Nephron (organoid): ENCODE measurements at regions not wholly inside any gene's neighbourhood (a gene's known extent, or its start where the extent isn't known, plus 50 kb on each side); places are given as distances from the start of the nearest gene placed in this dataset.

Experiments used
- H3K27ac Mint-ChIP-seq, 3 experiments: 2 replicates each; pipeline ENCODE4 v1.8.0; 2020; ENCODE audit warnings: mixed read lengths in 3 of 3, mild to moderate bottlenecking in 2 of 3, moderate library complexity in 1 of 3
- H3K27me3 Mint-ChIP-seq: 2 replicates; pipeline ENCODE4 v1.8.0; 2021; ENCODE audit warnings: low read depth, mild to moderate bottlenecking, moderate library complexity, mixed read lengths
- H3K36me3 Mint-ChIP-seq: 2 replicates; pipeline ENCODE4 v1.8.0; 2020; ENCODE audit warnings: low read depth, mixed read lengths
- H3K4me1 Mint-ChIP-seq: 2 replicates; pipeline ENCODE4 v1.8.0; 2020; ENCODE audit warnings: mixed read lengths
- H3K4me3 Mint-ChIP-seq, 3 experiments: 2 replicates each; pipeline ENCODE4 v1.8.0; 2020; ENCODE audit warnings: mild to moderate bottlenecking in 3 of 3, mixed read lengths in 3 of 3, moderate library complexity in 2 of 3
- H3K9me3 Mint-ChIP-seq: 2 replicates; pipeline ENCODE4 v1.8.0; 2020; ENCODE audit warnings: mixed read lengths
- TF ChIP-seq, protein P1 (sequence below), 3 experiments: fragments of 200-600 bp; sonication (generic); IDR thresholded peaks; one replicate each; pipeline ENCODE4 v1.5.0; 2021; ENCODE audit warnings: antibody characterized with exemption in 3 of 3; ENCODE audit not compliant: unreplicated experiment in 3 of 3

- Mint-ChIP-seq H3K4me3 (no peak overlapping the region), H3K9me3 (no peaks in the 10 kb centered on the region), H3K36me3 (no peaks in the 10 kb centered on the region), H3K27me3 (peaks cover 7% of the 10 kb centered on the region), H3K27ac (no peak overlapping the region), H3K4me1 (peaks cover 12% of the 10 kb centered on the region)
- TF ChIP-seq, protein P1, sequence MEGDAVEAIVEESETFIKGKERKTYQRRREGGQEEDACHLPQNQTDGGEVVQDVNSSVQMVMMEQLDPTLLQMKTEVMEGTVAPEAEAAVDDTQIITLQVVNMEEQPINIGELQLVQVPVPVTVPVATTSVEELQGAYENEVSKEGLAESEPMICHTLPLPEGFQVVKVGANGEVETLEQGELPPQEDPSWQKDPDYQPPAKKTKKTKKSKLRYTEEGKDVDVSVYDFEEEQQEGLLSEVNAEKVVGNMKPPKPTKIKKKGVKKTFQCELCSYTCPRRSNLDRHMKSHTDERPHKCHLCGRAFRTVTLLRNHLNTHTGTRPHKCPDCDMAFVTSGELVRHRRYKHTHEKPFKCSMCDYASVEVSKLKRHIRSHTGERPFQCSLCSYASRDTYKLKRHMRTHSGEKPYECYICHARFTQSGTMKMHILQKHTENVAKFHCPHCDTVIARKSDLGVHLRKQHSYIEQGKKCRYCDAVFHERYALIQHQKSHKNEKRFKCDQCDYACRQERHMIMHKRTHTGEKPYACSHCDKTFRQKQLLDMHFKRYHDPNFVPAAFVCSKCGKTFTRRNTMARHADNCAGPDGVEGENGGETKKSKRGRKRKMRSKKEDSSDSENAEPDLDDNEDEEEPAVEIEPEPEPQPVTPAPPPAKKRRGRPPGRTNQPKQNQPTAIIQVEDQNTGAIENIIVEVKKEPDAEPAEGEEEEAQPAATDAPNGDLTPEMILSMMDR (IDR thresholded peaks at IDR 0.05; ENCODE audit: unreplicated experiment in 3 of 3): no peak
These were observed 194.2 kb downstream of the GRB14 start for GRCh38 chr2:164427111-164427510.

DNA sequence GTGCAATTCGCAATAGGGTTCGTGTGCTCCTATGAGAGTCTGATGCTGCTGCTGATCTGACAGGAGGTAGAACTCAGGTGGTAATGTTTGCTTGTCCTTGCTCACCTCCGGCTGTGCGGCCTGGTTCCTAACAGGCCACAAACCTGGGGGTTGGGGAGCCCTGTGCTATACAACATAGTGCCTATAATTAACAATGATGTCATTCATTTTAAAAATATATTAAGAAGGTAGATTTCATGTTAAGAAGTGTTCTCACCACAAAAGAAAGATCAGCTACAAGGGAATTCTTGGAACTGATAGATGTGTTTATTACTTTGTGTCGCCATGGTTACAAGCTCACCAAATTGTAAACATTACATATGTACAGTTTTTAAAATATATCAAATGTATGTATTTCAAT, 200.5 kb downstream of the GRB14 start:
- H3K27ac Mint-ChIP-seq: no peak overlapping the region
- H3K9me3 Mint-ChIP-seq: no peaks in the 10 kb centered on the region
- H3K4me1 Mint-ChIP-seq: no peaks in the 10 kb centered on the region
- no peak overlapping the region for H3K4me3 Mint-ChIP-seq
- TF ChIP-seq, protein P1 (IDR thresholded peaks at IDR 0.05; ENCODE audit: unreplicated experiment in 3 of 3): no peak
- H3K36me3 Mint-ChIP-seq: no peaks in the 10 kb centered on the region
- no peaks in the 10 kb centered on the region for H3K27me3 Mint-ChIP-seq

GRCh38 chr2:164412831-164413230, 208.5 kb downstream of the GRB14 start:
- no peaks in the 10 kb centered on the region for H3K27me3 Mint-ChIP-seq
- H3K4me3 Mint-ChIP-seq: no peak overlapping the region
- H3K36me3 Mint-ChIP-seq: no peaks in the 10 kb centered on the region
- H3K9me3 Mint-ChIP-seq: no peaks in the 10 kb centered on the region
- TF ChIP-seq, protein P1 (IDR thresholded peaks at IDR 0.05; ENCODE audit: unreplicated experiment in 3 of 3): no peak
- no peaks in the 10 kb centered on the region for H3K4me1 Mint-ChIP-seq
- H3K27ac Mint-ChIP-seq: no peak overlapping the region

- no peaks in the 10 kb centered on the region for H3K9me3 Mint-ChIP-seq
- no peak overlapping the region for H3K27ac Mint-ChIP-seq
- TF ChIP-seq, protein P1 (IDR thresholded peaks at IDR 0.05; ENCODE audit: unreplicated experiment in 3 of 3): no peak
- no peaks in the 10 kb centered on the region for H3K36me3 Mint-ChIP-seq
- no peaks in the 10 kb centered on the region for H3K4me1 Mint-ChIP-seq
- H3K27me3 Mint-ChIP-seq: no peaks in the 10 kb centered on the region
- H3K4me3 Mint-ChIP-seq: no peak overlapping the region
These were observed 231.9 kb downstream of the GRB14 start for GRCh38 chr2:164389411-164389810.

GRCh38 chr2:164388511-164388910, 232.8 kb downstream of the GRB14 start:
- H3K4me3 Mint-ChIP-seq: no peak overlapping the region
- H3K27me3 Mint-ChIP-seq: no peaks in the 10 kb centered on the region
- no peak overlapping the region for H3K27ac Mint-ChIP-seq
- no peaks in the 10 kb centered on the region for H3K9me3 Mint-ChIP-seq
- TF ChIP-seq, protein P1 (IDR thresholded peaks at IDR 0.05; ENCODE audit: unreplicated experiment in 3 of 3): no peak
- no peaks in the 10 kb centered on the region for H3K4me1 Mint-ChIP-seq
- H3K36me3 Mint-ChIP-seq: no peaks in the 10 kb centered on the region

DNA sequence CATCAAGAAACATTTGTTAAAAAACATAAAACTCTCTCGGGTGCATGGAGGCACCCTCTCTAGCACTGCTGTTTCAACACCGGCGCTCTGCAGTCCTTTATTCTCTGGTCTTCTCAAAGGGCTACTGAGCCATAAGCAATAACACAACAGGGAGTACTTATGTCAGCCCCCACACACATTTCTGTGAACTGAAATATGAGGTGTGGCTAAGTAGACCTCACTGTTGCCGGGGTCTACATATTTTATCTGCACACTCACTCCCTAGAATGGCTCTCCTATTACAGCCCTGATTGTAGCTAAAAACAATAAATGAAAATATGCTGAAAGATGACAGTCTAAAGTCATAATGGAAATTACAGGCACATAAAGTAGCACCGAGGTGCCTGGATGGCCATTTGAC, 235.1 kb downstream of the GRB14 start:
- H3K4me1 Mint-ChIP-seq: no peaks in the 10 kb centered on the region

More for the DNA sequence above, 235.1 kb downstream of the GRB14 start:
- no peaks in the 10 kb centered on the region for H3K9me3 Mint-ChIP-seq
- no peak overlapping the region for H3K4me3 Mint-ChIP-seq
- H3K27me3 Mint-ChIP-seq: no peaks in the 10 kb centered on the region
- H3K27ac Mint-ChIP-seq: no peak overlapping the region
- TF ChIP-seq, protein P1 (IDR thresholded peaks at IDR 0.05; ENCODE audit: unreplicated experiment in 3 of 3): no peak
- H3K36me3 Mint-ChIP-seq: no peaks in the 10 kb centered on the region
